GM12872 (cell line): ENCODE measurements at regions not wholly inside any gene's neighbourhood (a gene's known extent, or its start where the extent isn't known, plus 50 kb on each side); places are given as distances from the start of the nearest gene placed in this dataset.

ENCODE experiments used
- CTCF ChIP-seq: IDR thresholded peaks from 3 replicates; pipeline ENCODE4 v1.5.1; 2011; ENCODE audit warnings: low read depth, mild to moderate bottlenecking, low read length, moderate library complexity; ENCODE audit not compliant: insufficient read depth

GRCh38 chr18:4587204-4587603 is 132.1 kb upstream of the DLGAP1 start:
- no peak for TF ChIP-seq CTCF

GRCh38 chr18:4586731-4587130 is 131.6 kb upstream of the DLGAP1 start:
- no peak for TF ChIP-seq CTCF

- no peak for TF ChIP-seq CTCF
Observed at GRCh38 chr18:4582431-4583335, 127.6 kb upstream of the DLGAP1 start.

- TF ChIP-seq CTCF: no peak
Observed at GRCh38 chr18:4581966-4582365, 126.9 kb upstream of the DLGAP1 start.

GRCh38 chr18:4578449-4578848 is 123.3 kb upstream of the DLGAP1 start:
- no peak for TF ChIP-seq CTCF

- no peak for TF ChIP-seq CTCF
Observed at GRCh38 chr18:4573735-4574134, 118.6 kb upstream of the DLGAP1 start.

GRCh38 chr18:4557502-4557901 is 102.4 kb upstream of the DLGAP1 start:
- TF ChIP-seq CTCF: no peak
